NOMO-1 treated with DMSO at 0.1 percent for 48 hours (cell line): ENCODE measurements at regions not wholly inside any gene's neighbourhood (a gene's known extent, or its start where the extent isn't known, plus 50 kb on each side); places are given as distances from the start of the nearest gene placed in this dataset.

Experiments
- DNase-seq: peaks from one replicate; lab custom pipeline; 2025; ENCODE audit not compliant: unreplicated experiment; lab: John Stamatoyannopoulos, UW

GRCh38 chr14:101101456-101102056 is 198.0 kb upstream of the RTL1 start:
- no peak for DNase-seq

- DNase-seq: no peak
Measured at GRCh38 chr14:101102875-101103274, 199.4 kb upstream of the RTL1 start.

- no peak for DNase-seq
Measured at GRCh38 chr14:101103321-101103901, 199.9 kb upstream of the RTL1 start.

- no peak for DNase-seq
Measured at GRCh38 chr14:101104485-101104884, 201.0 kb upstream of the RTL1 start.

GRCh38 chr14:101105045-101105444 is 201.5 kb upstream of the RTL1 start:
- DNase-seq: no peak

- DNase-seq: no peak
Measured at GRCh38 chr14:101108579-101109346, 205.2 kb upstream of the RTL1 start.

- no peak for DNase-seq
Measured at GRCh38 chr14:101109347-101109638, 205.8 kb upstream of the RTL1 start.

GRCh38 chr14:101109981-101110728 is 206.6 kb upstream of the RTL1 start:
- DNase-seq: no peak

GRCh38 chr14:101110729-101111619 is 207.5 kb upstream of the RTL1 start:
- no peak for DNase-seq

- no peak for DNase-seq
Measured at GRCh38 chr14:101111620-101112290, 208.2 kb upstream of the RTL1 start.

GRCh38 chr14:101112351-101113107 is 209.0 kb upstream of the RTL1 start:
- no peak for DNase-seq

- DNase-seq: no peak
Measured at GRCh38 chr14:101113108-101113612, 209.6 kb upstream of the RTL1 start.

- DNase-seq: no peak
Measured at GRCh38 chr14:101113835-101114725, 210.6 kb upstream of the RTL1 start.

- no peak for DNase-seq
Measured at GRCh38 chr14:101114726-101115515, 211.4 kb upstream of the RTL1 start.

- no peak for DNase-seq
Measured at GRCh38 chr14:101115652-101116051, 212.1 kb upstream of the RTL1 start.

GRCh38 chr14:101116065-101116464 is 212.5 kb upstream of the RTL1 start:
- DNase-seq: no peak

GRCh38 chr14:101116486-101117130 is 213.1 kb upstream of the RTL1 start:
- DNase-seq: no peak
